SKM-1 treated with dmso at 0.1 percent for 144 hours (cell line): ENCODE measurements at regions not wholly inside any gene's neighbourhood (a gene's known extent, or its start where the extent isn't known, plus 50 kb on each side); places are given as distances from the start of the nearest gene placed in this dataset.
"Not testable (repeated sequence)": the region's sequence is repeated elsewhere in the genome, so short reads cannot be mapped to it uniquely, and the experiment has no call there.

Experiments used
- DNase-seq: peaks from one replicate; lab custom pipeline; 2025; ENCODE audit not compliant: unreplicated experiment; lab: John Stamatoyannopoulos, UW

DNA sequence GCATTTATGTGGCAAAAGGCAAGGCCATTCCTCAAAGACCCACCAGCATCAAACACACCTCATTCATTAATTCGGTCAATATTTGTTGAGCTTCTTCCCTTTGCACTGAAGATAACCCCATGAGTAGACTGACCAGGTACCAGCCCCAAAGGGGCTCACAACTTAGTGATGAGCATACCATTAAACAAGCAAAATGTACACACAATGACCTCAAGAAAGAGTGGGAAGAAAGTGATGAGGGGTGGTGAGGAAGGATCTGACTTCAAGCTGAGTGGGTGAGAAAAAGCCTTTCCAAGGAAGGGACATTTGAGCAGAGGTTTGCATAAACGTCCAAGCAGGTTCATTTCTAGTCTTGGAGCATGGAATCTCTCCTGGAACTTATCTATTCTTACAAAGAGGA lies 562.5 kb downstream of the TOX3 start:
- no peak for DNase-seq

GRCh38 chr16:51982715-51983680 lies 563.9 kb downstream of the TOX3 start:
- DNase-seq = peak; percentile 45

- DNase-seq = no peak
Observed at GRCh38 chr16:51981725-51982124, 565.2 kb downstream of the TOX3 start.

GRCh38 chr16:51977506-51977905 lies 569.4 kb downstream of the TOX3 start:
- DNase-seq = not testable (repeated sequence)

DNA sequence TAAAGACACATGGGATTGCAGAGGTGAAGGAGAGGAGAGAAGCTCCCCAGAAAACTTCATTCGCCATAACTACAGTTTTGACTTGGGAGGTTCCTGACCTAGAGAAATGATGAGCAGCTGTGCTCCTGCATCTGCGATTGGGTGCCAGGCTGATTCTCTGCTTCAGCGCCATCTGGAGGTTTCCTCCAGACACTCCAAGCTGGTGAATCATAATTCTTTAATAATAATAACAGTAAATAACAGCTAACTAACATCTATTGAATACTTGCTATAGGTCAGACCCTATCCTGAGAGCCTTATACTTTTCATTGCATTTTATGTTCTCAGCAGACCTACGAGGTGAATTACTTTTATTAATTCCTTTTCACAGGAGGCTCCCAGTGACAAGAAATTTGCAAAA lies 575.8 kb downstream of the TOX3 start:
- no peak for DNase-seq

DNA sequence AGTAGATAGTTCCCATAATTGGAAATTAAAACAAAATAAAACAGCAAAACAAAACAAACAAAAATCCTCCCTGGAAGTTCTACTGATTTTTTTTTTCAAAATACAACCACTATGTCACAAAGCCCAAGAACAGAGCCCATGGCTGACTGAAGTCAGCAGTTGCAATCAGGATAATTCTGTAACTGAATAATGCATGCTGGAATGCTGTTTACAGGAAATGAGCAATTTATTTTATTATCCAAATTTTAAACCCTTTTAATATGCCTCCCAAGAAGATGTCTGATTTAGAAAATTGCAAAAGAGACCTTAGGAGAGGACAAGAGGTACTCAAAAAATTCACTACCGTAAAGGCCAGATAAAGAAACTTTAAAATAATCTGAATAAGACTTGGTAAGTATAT lies 578.2 kb downstream of the TOX3 start:
- DNase-seq = no peak

DNA sequence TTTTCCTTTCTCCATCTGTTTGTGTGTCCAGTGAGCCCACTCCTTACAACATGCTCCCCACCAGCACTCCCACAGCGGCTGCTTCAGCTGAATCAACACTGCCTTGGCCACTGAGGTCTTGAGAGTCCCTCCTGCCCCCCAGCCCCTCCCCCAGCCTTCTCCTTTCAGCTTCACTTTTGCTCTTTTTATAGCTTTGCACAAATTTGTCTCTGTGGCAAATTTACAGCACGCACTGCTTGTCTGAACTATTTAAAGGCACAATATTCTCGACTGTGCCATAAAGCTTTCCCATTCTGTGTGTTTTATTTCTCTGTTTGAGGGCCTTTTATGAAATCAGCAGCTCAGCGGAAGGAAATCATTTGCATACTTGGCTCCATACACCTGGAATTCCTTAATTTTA lies 579.3 kb downstream of the TOX3 start:
- no peak for DNase-seq

- DNase-seq = no peak
Observed at GRCh38 chr16:51960931-51961330, 586.0 kb downstream of the TOX3 start.

DNA sequence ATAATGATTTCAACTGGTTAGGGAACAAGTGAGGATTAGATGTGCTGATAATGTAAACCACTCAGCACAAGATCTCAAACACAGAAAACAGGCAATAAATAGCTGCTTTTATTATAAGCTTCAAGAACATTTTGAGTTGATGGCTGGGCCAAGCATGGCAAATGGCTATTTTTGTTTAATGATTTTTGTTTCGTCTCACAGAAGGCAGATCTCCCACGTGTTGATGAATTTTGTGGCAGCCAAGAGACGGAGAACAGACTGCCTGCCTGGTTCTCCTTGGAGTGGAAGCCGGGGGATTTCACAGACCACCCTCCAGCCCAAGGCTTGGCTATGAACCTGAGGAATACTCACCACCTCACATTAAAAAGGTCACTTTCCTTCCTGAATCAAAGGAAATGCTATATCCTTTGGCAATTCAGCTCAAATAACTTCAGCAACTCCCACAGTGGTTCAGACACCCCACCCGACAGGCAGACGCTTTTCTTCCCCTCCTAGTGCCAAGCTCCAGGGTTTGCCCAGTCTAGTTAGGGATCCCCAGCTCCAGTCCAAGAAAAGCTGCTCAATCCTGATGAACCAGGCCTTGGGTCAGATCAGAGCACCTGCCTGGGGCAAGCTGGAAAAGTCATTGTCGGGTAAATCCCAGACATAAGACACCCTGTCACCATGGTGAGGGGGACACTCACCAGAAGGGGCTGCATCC lies 593.5 kb downstream of the TOX3 start:
- no peak for DNase-seq

GRCh38 chr16:51952500-51952899 lies 594.4 kb downstream of the TOX3 start:
- no peak for DNase-seq

DNA sequence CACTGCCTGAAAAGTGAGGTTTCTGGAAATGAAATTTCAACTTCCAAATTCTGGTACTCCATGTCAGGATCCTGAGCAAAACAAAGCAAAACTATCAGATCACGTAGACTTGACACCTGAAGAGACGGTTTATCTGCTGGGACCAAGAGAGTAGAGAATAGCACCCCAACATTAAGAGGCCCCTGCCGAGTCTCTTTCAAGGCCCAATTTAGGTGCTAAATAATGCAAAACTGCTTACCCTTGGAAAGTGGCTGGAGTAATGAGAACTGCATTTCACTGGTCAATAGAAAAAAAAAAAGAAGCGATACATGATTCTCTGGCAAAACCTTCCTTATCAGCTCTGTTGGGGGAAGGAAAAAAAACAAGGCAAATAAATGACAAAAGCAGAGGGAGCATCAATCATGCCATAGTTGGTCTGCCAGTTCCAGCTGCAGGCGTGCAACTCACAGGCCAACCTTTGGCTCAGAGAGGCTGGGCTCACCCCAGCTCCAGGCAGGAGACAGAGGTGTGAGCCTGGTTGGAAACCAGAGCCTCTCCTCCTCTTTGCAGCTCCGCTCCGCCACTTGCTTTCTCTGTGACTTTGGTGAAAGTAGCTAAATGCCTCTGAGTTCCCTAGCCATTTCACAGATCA lies 595.2 kb downstream of the TOX3 start:
- no peak for DNase-seq

DNA sequence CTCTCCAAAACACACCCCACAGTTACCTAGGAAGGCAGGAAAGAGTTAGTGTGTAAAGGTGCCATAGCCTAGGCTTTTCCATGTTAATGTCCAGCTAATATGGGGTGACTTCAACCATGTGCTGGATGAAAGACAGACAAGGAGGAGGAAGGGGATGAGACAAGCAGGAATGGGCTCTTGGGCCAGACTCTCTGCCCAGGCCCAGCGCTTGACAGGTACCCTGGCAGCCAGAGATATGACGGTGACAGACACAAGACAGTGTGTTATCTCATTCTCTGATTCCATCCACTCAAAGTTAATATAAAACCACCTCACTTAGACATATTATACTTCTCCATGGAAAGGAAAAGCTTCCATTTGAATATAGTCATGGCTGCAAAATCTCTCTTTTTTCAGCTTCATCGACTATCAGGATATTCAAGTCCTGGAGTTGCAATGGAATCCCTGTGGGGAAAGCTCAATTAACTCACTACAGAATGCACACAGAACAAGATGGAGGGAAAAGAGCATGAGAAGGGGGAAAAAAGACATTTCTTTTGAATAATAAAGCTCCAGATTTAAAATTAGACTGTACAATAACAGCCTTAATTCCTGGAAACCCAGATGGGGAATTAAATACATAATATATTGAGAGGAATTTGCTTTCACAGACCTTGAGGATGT lies 596.7 kb downstream of the TOX3 start:
- DNase-seq = no peak

DNA sequence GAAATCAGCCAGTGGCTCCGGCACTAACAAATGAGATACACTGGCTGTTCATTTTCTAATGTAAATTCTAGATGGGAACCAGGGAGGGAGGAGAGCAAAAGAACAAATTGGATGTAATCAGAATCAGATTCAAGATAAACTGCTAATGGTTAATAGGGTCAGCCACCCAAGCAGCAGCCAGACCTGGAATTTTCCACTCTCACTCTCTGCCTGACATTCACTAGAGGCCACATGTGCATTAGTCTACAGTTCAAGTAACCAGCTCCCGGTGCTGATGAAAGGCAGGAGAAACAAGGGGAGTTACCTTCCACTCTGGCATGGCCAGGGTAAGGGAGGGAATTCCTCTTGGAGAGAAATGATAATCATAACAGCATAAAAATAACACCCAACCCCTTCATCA lies 597.7 kb downstream of the TOX3 start:
- DNase-seq = no peak

DNA sequence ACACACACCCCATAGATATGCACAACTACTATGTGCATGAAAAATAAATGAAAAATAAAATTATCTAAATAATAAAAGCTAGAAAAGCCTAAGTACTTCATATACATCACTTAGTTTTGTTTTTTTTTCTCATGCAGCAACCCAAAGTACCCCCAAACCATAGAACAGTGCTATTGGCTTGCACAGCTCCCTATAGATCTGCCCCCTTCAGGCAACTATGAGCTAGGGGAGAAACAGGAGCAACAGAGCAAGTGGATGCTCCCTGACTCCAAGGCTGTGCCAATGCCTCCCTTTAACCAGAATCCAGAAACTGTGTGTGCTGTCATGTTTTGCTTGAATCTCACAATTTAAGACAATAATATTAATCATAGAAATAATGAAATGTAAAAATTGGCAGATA lies 605.5 kb downstream of the TOX3 start:
- DNase-seq = no peak

GRCh38 chr16:51940183-51940582 lies 606.8 kb downstream of the TOX3 start:
- no peak for DNase-seq

- DNase-seq = no peak
Observed at GRCh38 chr16:51939378-51939871, 607.5 kb downstream of the TOX3 start.

DNA sequence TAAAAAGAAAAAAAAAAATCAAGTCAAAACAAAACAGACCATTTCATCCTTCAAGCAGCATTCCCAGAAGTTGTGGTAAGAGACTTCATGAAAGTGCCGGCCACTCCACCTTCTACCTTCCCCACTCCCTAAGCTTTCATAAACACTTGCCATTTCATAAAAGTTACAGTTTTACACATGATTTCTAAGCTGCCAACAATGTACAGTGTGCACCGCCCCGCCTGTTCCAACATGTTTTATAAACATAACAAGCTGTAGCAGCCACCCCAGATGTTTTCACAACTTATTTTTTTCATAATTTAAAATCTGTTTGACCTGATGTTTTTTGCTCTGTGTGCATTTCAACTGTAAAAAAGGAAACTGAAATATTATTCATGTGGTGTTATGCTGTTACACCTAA lies 608.1 kb downstream of the TOX3 start:
- DNase-seq = no peak

- DNase-seq = no peak
Observed at GRCh38 chr16:51937771-51938170, 609.2 kb downstream of the TOX3 start.

DNA sequence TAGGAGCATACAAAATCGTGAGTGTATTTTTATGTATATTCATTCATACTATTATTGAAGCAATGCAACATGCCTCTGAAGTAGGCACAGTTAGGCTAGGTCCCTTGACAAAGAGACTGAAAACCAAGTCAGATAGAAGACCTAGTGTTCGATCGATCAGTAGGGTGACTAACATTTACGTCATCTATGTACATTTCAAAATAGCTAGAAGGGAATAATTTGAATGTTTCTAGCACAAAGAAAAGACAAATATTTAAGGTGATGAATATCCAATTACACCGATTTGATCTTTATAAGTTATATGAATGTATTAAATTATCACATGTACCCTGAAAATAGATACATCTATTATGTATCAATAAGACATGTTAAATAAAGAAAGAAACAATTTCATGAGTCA lies 610.1 kb downstream of the TOX3 start:
- DNase-seq = no peak

- no peak for DNase-seq
Observed at GRCh38 chr16:51932317-51932716, 614.6 kb downstream of the TOX3 start.

DNA sequence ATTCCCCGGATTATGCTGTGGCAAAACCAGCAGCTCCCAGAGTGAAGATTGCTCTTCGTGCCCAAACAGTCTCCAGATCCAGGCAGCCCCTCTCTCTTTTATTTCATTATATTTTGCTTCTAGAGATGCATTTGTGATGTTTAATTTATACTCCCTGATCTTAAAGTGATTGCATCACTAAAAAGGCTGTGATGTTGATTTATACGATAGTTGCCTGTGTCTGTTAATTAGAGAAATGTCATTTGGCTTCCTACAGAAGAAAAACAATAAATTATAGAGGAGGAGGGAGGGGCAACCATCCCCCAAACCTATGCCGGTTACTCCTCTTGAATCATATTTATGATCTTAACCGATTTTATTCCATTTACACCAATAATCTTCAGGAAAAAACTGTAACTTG lies 615.3 kb downstream of the TOX3 start:
- no peak for DNase-seq
